MCF 10A (cell line): ENCODE measurements at regions not wholly inside any gene's neighbourhood (a gene's known extent, or its start where the extent isn't known, plus 50 kb on each side); places are given as distances from the start of the nearest gene placed in this dataset.
A peak's percentile ranks its signal among the peaks of the same experiment; 100 is the strongest.

Experiments used
- BruUV-seq: library from RNA; stranded (reverse); fragments of 400-500 nt; replicated peaks from 2 replicates; lab custom pipeline; 2021; lab: Mats Ljungman, UMichigan
- CTCF ChIA-PET: fragments of 300-600 bp; sonication (Branson Sonifier 250); formaldehyde crosslinking; extraction: SDS; loops from one replicate; lab custom pipeline; 2021; ENCODE audit warnings: antibody characterized with exemption, inconsistent platforms; lab: Yijun Ruan, JAX
- POLR2A ChIA-PET: fragments of 300-600, 350-650 bp; sonication (Branson Sonifier 250); formaldehyde crosslinking; extraction: SDS; loops from one replicate; lab custom pipeline; 2020; ENCODE audit warnings: antibody characterized with exemption, inconsistent platforms; lab: Yijun Ruan, JAX
- DNase-seq: peaks from one replicate; pipeline ENCODE4 v3.0.0-alpha.2; 2018; ENCODE audit not compliant: unreplicated experiment
- H3K27ac Mint-ChIP-seq: one replicate; pipeline ENCODE4 v1.8.0; 2022; ENCODE audit warnings: mild to moderate bottlenecking, low read depth, mixed read lengths; ENCODE audit not compliant: unreplicated experiment
- H3K27me3 Mint-ChIP-seq: one replicate; pipeline ENCODE4 v1.8.0; 2022; ENCODE audit warnings: mixed read lengths; ENCODE audit not compliant: insufficient read depth, unreplicated experiment
- H3K36me3 Mint-ChIP-seq: one replicate; pipeline ENCODE4 v1.8.0; 2022; ENCODE audit warnings: mild to moderate bottlenecking, moderate library complexity, mixed read lengths; ENCODE audit not compliant: insufficient read depth, unreplicated experiment
- H3K4me1 Mint-ChIP-seq: one replicate; pipeline ENCODE4 v1.8.0; 2022; ENCODE audit warnings: mixed read lengths; ENCODE audit not compliant: insufficient read depth, unreplicated experiment
- H3K4me3 Mint-ChIP-seq: one replicate; pipeline ENCODE4 v1.8.0; 2022; ENCODE audit warnings: mild to moderate bottlenecking, moderate library complexity, mixed read lengths; ENCODE audit not compliant: unreplicated experiment
- H3K9me3 Mint-ChIP-seq: one replicate; pipeline ENCODE4 v1.8.0; 2022; ENCODE audit warnings: mixed read lengths; ENCODE audit not compliant: unreplicated experiment
- intact Hi-C: fragments of 100-400 bp; cut with micrococcal nuclease; formaldehyde crosslinking; loops from 2 replicates; pipeline ENCODE4 v1.14.1; 2022
- TF ChIP-seq, protein P1 (sequence below): fragments of 200-600 bp; IDR thresholded peaks from one replicate; pipeline ENCODE4 v1.8.0; 2022; ENCODE audit warnings: antibody characterized with exemption, mild to moderate bottlenecking; ENCODE audit not compliant: unreplicated experiment

DNA sequence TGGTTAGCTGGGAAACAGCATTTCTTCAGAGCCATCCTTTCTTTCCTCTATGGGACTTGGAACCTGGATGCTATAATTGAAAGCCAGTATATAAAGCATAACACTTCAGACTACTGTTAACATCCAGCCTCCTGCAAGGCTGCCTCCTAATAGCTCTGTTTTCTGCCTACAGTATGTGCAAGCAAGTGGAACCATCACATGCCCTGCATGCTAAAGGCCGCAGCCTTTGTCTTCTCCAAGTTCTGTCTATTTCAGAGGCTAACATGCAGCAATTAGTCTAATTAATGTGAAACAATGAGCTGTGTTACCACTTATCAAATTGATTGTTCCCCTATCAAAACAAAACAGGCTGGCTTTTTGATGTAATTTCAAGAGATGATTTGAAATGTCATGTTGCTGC lies 82.7 kb upstream of the ESRRG start:
- intact Hi-C loops = no loop called here
- H3K9me3 Mint-ChIP-seq = no peaks in the 10 kb centered on the region
- no peaks in the 10 kb centered on the region for H3K27me3 Mint-ChIP-seq
- H3K4me3 Mint-ChIP-seq = no peak overlapping the region
- DNase-seq = no peak
- no peak overlapping the region for H3K27ac Mint-ChIP-seq
- ChIA-PET CTCF (interaction anchor here (0.6 to 1.8 kb wide), 5 partner anchors 9 to 156 kb away, joined by 3 to 5 read pairs (median 5); no protein-coding TSS in a partner anchor), POLR2A (interaction anchor here (0.7 kb wide), 1 partner anchor 29 kb away, joined by 3 read pairs; no protein-coding TSS in a partner anchor)
- no peaks in the 10 kb centered on the region for H3K36me3 Mint-ChIP-seq
- TF ChIP-seq, protein P1, sequence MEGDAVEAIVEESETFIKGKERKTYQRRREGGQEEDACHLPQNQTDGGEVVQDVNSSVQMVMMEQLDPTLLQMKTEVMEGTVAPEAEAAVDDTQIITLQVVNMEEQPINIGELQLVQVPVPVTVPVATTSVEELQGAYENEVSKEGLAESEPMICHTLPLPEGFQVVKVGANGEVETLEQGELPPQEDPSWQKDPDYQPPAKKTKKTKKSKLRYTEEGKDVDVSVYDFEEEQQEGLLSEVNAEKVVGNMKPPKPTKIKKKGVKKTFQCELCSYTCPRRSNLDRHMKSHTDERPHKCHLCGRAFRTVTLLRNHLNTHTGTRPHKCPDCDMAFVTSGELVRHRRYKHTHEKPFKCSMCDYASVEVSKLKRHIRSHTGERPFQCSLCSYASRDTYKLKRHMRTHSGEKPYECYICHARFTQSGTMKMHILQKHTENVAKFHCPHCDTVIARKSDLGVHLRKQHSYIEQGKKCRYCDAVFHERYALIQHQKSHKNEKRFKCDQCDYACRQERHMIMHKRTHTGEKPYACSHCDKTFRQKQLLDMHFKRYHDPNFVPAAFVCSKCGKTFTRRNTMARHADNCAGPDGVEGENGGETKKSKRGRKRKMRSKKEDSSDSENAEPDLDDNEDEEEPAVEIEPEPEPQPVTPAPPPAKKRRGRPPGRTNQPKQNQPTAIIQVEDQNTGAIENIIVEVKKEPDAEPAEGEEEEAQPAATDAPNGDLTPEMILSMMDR = no peak
- BruUV-seq = no TSS peak
- H3K4me1 Mint-ChIP-seq = peaks cover 10% of the 10 kb centered on the region

DNA sequence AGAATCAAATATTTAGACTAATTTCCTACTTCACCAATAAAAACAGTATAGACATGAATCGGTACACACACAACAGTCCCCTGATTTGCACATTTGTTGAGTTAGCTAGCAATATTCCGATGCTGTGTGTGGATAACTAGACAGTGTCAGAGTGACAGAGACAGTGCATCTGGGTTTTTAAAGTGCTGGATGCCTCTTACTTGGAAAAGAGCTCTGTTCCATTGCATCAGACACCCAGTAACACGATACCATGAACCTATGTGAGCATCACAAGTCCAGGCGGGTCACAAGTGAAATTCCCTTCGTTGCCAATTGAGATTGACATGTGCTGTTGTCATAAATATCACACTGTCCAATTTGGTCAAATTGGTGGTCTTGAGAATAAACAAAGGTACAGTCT lies 82.0 kb upstream of the ESRRG start:
- ChIA-PET CTCF (no interaction called here), POLR2A (no interaction called here)
- no peaks in the 10 kb centered on the region for H3K36me3 Mint-ChIP-seq
- no peaks in the 10 kb centered on the region for H3K9me3 Mint-ChIP-seq
- intact Hi-C loops = no loop called here
- no TSS peak for BruUV-seq
- H3K27me3 Mint-ChIP-seq = no peaks in the 10 kb centered on the region
- no peak overlapping the region for H3K4me3 Mint-ChIP-seq
- H3K27ac Mint-ChIP-seq = no peak overlapping the region
- DNase-seq = peak; percentile 57
- TF ChIP-seq, protein P1 = no peak
- peaks cover 10% of the 10 kb centered on the region for H3K4me1 Mint-ChIP-seq

DNA sequence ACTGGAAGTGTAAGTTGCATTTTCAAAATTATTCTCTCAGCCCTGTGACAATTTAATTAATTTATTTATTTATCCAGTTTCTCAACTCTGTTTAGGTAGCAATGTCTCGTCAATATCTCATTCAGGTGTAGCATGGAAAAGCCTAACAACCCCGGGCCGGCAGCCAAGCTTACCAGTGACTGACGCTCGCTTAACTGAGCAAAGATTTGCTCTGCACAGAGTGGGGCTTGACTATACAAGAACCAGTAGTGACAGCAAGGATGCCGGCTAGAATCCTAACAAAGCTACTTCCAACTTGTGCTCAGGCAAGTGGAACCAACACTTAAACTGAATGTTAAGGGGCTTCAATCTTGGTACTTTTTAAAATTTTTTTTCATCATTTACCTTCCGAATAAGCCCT lies 80.9 kb upstream of the ESRRG start:
- BruUV-seq = no TSS peak
- Mint-ChIP-seq H3K4me1 (peaks cover 10% of the 10 kb centered on the region), H3K36me3 (no peaks in the 10 kb centered on the region), H3K9me3 (no peaks in the 10 kb centered on the region), H3K4me3 (no peak overlapping the region), H3K27ac (no peak overlapping the region), H3K27me3 (no peaks in the 10 kb centered on the region)
- DNase-seq = no peak
- CTCF ChIA-PET = interaction anchor here (0.6 to 0.7 kb wide), 4 partner anchors 11 to 1227 kb away, joined by 3 to 5 read pairs (median 3); no protein-coding TSS in a partner anchor
- intact Hi-C loops = no loop called here
- POLR2A ChIA-PET = no interaction called here
- TF ChIP-seq, protein P1 = no peak

DNA sequence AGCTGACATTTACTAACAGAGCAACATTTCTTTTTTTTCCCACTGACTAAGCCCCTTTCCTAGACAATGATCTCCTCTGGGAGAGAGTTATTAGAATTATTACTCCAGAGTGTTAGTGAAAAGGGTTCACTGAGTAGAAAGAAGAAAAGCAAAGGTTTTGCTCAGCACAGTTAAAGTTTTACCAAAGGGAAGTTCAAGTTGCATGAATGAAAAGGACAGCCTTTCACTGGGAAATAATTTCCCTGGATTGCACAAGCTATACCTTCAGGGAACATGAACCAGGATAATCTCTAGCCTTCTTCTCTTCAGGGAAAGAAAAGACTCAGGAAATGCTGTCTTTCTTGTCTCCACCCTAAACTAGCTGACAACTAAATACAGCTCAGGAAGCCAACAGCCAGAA lies 71.4 kb upstream of the ESRRG start:
- BruUV-seq = no TSS peak
- DNase-seq = peak; percentile 29
- Mint-ChIP-seq H3K4me1 (no peaks in the 10 kb centered on the region), H3K9me3 (no peaks in the 10 kb centered on the region), H3K4me3 (no peak overlapping the region), H3K27ac (no peak overlapping the region), H3K27me3 (no peaks in the 10 kb centered on the region), H3K36me3 (no peaks in the 10 kb centered on the region)
- intact Hi-C loops = no loop called here
- CTCF ChIA-PET = interaction anchor here (0.5 to 1.0 kb wide), 6 partner anchors 18 to 1396 kb away, joined by 3 to 5 read pairs (median 4); no protein-coding TSS in a partner anchor
- TF ChIP-seq, protein P1 = no peak
- POLR2A ChIA-PET = no interaction called here
